ENCODE measurements at regions not wholly inside any gene's neighbourhood (a gene's known extent, or its start where the extent isn't known, plus 50 kb on each side); places are given as distances from the start of the nearest gene placed in this dataset.

- FAIRE-seq, result no peak
- no peak overlapping the region for H3K4me2 ChIP-seq (ENCODE audit: insufficient read depth, low read length)
- peaks cover 0 to 5% of the 10 kb centered on the region in 2 experiments for H3K27me3 ChIP-seq (ENCODE audit: control insufficient read depth in 2 of 2, insufficient read depth in 2 of 2, low read length in 2 of 2)
- no peak overlapping the region for H3K4me3 ChIP-seq (replicated peaks in 1 of 3; ENCODE audit: insufficient read depth in 1 of 3, low read depth in 1 of 3, low read length in 3 of 3)
- H3K4me1 ChIP-seq (ENCODE audit: control insufficient read depth, extremely low read depth, insufficient read depth, low read length), result no peaks in the 10 kb centered on the region
- TF ChIP-seq POLR2A (IDR thresholded peaks at IDR 0.05; ENCODE audit: low read depth, low read length) (no peak), GATA2 (IDR thresholded peaks at IDR 0.05; ENCODE audit: insufficient read depth, insufficient read length, low read depth, low read length) (no peak), MAX (IDR thresholded peaks at IDR 0.05; ENCODE audit: insufficient read depth, insufficient read length) (no peak), JUN (IDR thresholded peaks at IDR 0.05; ENCODE audit: borderline replicate concordance, insufficient read depth, insufficient read length, low read depth) (no peak), CTCF (IDR thresholded peaks at IDR 0.05; ENCODE audit: extremely low read depth in 1 of 2, insufficient read depth in 1 of 2, low read depth in 1 of 2, low read length in 2 of 2) (no peak), EZH2 (IDR thresholded peaks at IDR 0.05; ENCODE audit: borderline replicate concordance, low read depth, low read length, severe bottlenecking) (no peak), FOS (IDR thresholded peaks at IDR 0.05; ENCODE audit: borderline replicate concordance, insufficient read depth, low read length) (no peak), MYC (IDR thresholded peaks at IDR 0.05; ENCODE audit: low read depth, low read length) (no peak), POLR2AphosphoS5 (IDR thresholded peaks at IDR 0.05; ENCODE audit: insufficient read depth, low read depth, low read length) (no peak)
- intact Hi-C loops (cut with micrococcal nuclease) (no loop called here), dilution Hi-C loops (cut with MboI; ENCODE audit: extremely low pct_ligation_motif_present, low sequenced_read_pairs) (no loop called here)
- H3K36me3 ChIP-seq (ENCODE audit: control insufficient read depth in 2 of 2, extremely low read depth in 1 of 2, insufficient read depth in 2 of 2, low read length in 2 of 2), result no peaks in the 10 kb centered on the region
- BruUV-seq (replicated peaks), result no TSS peak
- no peaks in the 10 kb centered on the region for H3K9me1 ChIP-seq (replicated peaks; ENCODE audit: control insufficient read depth, extremely low read depth, insufficient read depth, low read length)
- H3K9ac ChIP-seq (replicated peaks; ENCODE audit: extremely low read depth, insufficient read depth, low read length), result no peak overlapping the region
- POLR2A ChIA-PET, result no interaction called here
- H3K9me3 ChIP-seq (replicated peaks; ENCODE audit: control insufficient read depth, insufficient read depth, low read length), result no peaks in the 10 kb centered on the region
- no peak for DNase-seq (ENCODE audit: low read depth, low spot score)
- CTCF ChIA-PET, result interaction anchor here (1.2 to 1.5 kb wide), 3 partner anchors 8 to 46 kb away, joined by 3 to 4 read pairs (median 3); no protein-coding TSS in a partner anchor
- no peak overlapping the region for H3K27ac ChIP-seq (ENCODE audit: insufficient read depth, low read depth, low read length)
- no peaks in the 10 kb centered on the region for H4K20me1 ChIP-seq (replicated peaks; ENCODE audit: control insufficient read depth, extremely low read depth, insufficient read depth, low read length)
- H3K79me2 ChIP-seq (ENCODE audit: control insufficient read depth, insufficient read depth, low read length), result no peaks in the 10 kb centered on the region
- no peak overlapping the region for H2AFZ ChIP-seq (ENCODE audit: low read depth, low read length)
Observed at GRCh38 chr9:95382433-95382832, 64.9 kb upstream of the FANCC start.
